SK-N-SH treated with all-trans-retinoic acid at 6 μM for 48 hours (cell line): ENCODE measurements at regions not wholly inside any gene's neighbourhood (a gene's known extent, or its start where the extent isn't known, plus 50 kb on each side); places are given as distances from the start of the nearest gene placed in this dataset.

Source experiments
- TOX ChIP-seq: fragments of 250-450 bp; sonication (Bioruptor Pico); IDR thresholded peaks from 2 replicates; pipeline ENCODE4 v1.8.0; 2021; ENCODE audit warnings: mild to moderate bottlenecking, moderate library complexity, borderline replicate concordance
- ZC3H10 ChIP-seq: fragments of 250-450 bp; sonication (Bioruptor Pico); IDR thresholded peaks from 2 replicates; pipeline ENCODE4 v1.5.1; 2021; ENCODE audit warnings: mild to moderate bottlenecking, moderate library complexity
- ZFP3 ChIP-seq: fragments of 250-450 bp; sonication (Bioruptor Pico); IDR thresholded peaks from 2 replicates; pipeline ENCODE4 v1.5.0; 2020; ENCODE audit warnings: mild to moderate bottlenecking, moderate library complexity
- TF ChIP-seq, protein P1 (sequence below): fragments of 250-450 bp; sonication (Bioruptor Pico); IDR thresholded peaks from 2 replicates; pipeline ENCODE4 v1.8.0; 2020; ENCODE audit warnings: mild to moderate bottlenecking, moderate library complexity, borderline replicate concordance
- TF ChIP-seq, protein P2 (sequence below): fragments of 250-450 bp; sonication (Bioruptor Pico); IDR thresholded peaks from 2 replicates; pipeline ENCODE4 v1.5.1; 2021; ENCODE audit warnings: mild to moderate bottlenecking, moderate library complexity

DNA sequence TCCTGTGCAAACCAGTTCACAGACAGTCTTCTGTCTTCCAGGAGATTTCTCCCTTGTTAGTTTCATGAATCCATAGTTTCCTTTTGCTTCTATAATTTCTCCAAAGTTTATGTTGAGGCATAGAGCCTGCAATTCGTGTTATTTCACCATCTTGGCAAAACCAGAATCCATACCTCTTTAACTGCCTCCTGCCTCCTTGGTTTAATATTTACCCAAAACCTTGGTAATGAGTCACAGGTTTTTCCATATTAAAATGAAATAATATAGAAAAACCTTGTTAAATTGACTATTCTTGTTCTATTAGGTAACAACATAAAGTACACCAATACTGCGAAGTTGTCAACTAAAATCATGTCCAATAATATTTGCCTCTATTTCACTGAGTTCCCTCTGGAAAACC lies 459.7 kb downstream of the HINT1 start:
- TF ChIP-seq ZFP3 (CRISPR knock-in tag) (no peak), ZC3H10 (no peak), TOX (CRISPR knock-in tag) (no peak)
- TF ChIP-seq, protein P1, sequence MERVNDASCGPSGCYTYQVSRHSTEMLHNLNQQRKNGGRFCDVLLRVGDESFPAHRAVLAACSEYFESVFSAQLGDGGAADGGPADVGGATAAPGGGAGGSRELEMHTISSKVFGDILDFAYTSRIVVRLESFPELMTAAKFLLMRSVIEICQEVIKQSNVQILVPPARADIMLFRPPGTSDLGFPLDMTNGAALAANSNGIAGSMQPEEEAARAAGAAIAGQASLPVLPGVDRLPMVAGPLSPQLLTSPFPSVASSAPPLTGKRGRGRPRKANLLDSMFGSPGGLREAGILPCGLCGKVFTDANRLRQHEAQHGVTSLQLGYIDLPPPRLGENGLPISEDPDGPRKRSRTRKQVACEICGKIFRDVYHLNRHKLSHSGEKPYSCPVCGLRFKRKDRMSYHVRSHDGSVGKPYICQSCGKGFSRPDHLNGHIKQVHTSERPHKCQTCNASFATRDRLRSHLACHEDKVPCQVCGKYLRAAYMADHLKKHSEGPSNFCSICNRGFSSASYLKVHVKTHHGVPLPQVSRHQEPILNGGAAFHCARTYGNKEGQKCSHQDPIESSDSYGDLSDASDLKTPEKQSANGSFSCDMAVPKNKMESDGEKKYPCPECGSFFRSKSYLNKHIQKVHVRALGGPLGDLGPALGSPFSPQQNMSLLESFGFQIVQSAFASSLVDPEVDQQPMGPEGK (CRISPR knock-in tag) = no peak
- TF ChIP-seq, protein P2, sequence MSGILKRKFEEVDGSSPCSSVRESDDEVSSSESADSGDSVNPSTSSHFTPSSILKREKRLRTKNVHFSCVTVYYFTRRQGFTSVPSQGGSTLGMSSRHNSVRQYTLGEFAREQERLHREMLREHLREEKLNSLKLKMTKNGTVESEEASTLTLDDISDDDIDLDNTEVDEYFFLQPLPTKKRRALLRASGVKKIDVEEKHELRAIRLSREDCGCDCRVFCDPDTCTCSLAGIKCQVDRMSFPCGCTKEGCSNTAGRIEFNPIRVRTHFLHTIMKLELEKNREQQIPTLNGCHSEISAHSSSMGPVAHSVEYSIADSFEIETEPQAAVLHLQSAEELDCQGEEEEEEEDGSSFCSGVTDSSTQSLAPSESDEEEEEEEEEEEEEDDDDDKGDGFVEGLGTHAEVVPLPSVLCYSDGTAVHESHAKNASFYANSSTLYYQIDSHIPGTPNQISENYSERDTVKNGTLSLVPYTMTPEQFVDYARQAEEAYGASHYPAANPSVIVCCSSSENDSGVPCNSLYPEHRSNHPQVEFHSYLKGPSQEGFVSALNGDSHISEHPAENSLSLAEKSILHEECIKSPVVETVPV (CRISPR knock-in tag) = no peak
